NCI-H1105 (cell line): ENCODE measurements at regions not wholly inside any gene's neighbourhood (a gene's known extent, or its start where the extent isn't known, plus 50 kb on each side); places are given as distances from the start of the nearest gene placed in this dataset.
"Not testable (repeated sequence)": the region's sequence is repeated elsewhere in the genome, so short reads cannot be mapped to it uniquely, and the experiment has no call there.

Experiments used
- DNase-seq: peaks from one replicate; lab custom pipeline; 2025; lab: John Stamatoyannopoulos, UW

DNA sequence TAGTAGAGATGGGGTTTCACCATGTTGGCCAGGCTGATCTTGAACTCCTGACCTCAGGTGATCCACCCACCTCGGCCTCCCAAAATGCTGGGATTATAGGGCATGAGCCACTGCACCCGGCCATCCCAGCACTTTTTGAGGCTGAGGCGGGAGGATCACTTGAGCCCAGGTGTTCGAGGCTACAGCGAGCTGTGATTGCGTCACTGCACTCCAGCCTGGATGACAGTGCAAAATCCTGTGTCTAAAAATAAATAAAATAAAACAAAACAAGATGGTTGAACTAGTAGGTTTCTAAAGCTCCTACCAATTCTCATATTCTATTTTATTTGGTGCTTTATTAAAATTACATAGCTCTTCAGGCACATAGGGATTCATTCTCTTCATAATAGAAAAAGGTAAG, 890.3 kb upstream of the AUTS2 start:
- DNase-seq, result no peak

DNA sequence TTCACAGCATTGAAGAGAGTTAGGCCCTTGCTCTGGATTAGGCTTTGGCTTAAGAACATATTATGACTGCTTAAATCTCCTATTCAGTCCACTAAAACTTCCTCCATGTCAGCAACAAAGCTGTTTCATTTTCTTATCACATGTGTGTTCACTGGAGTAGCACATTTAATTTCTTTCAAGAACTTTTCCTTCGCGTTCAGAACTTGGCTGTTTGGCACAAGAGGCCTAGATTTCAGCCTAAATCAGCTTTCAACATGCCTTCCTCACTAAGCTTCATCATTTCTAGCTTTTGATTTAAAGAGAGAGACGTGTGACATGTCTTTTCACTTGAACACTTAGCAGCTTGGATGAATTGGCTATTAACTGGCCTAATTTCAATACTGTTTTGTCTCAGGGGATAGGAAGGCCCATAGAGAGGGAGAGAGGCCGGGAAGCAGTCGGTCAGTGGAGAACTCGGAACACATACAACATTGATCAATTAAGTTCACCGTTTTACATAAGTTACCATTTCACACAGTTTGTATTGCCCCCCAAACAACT, 885.2 kb upstream of the AUTS2 start:
- DNase-seq, result no peak

DNA sequence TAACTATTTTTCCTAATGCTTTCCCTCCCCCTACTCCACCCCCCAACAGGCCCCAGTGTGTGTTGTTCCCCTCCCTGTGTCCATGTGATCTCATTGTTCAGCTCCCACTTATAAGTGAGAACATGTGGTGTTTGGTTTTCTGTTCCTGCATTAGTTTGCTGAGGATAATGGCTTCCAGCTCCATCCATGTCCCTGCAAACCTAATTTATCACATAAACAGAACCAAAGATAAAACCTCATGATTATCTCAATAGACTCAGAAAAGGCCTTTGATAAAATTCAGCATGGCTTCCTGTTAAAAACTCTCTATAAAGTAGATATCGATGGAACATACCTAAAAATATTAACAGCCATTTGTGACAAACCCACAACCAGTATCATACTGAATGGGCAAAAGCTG, 884.1 kb upstream of the AUTS2 start:
- DNase-seq, result not testable (repeated sequence)

DNA sequence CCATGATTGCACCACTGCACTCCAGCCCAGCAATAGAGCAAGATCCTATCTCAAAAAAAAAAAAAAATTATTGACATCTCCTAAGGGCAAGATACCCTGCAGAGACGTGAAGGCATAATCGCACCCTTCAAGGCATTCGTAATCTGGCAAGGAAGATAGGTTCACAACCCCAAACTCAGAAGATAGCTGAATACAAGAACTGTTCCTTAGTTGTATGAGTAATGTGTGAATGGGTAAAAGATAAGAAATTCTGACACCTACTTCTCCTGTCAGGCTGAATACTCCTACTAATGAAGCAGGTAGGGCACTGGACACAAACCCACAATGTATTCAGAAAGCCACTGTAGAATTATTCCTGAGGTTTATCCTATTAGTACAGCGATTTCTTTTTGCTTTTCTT, 882.4 kb upstream of the AUTS2 start:
- no peak for DNase-seq

DNA sequence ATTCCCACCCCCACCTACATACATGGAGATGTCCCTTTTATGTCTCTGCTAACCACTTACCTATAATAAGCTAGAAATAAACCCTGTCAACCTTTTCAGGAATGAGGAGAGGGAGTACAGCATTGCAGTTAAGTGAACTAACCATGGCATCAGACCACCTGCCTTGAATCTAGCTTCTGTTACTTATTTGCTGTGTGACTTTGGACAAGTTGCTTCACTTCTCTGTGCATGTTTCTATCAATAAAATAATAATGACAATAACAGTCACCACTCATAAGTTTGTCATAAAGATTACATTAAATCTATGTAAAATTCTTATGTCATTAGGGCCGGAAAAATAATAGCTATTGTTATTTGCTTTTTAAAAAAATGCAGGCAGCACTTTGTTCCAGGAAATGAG, 881.1 kb upstream of the AUTS2 start:
- no peak for DNase-seq

DNA sequence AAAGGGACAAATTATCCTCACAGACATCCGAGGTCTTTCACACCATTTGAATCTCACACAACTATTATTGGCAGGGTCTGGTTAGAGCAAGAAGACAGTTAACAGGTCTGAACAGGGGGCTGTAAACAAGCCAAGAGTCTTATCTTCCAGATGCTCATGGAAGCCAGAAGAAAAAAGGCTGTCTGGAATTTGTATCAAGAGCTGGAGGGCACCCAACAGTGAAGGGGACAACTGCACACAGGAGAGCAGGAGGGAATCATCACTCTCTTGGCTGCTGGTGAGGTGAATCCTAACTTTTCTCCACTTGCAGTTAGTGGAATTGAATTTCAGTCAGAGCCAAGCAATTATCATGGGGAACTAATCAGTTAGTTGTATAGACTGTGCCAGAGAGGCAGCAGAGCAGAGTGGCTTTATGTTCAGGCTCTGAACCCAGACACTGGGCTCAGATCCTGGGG, 880.2 kb upstream of the AUTS2 start:
- DNase-seq, result peak; percentile 19

DNA sequence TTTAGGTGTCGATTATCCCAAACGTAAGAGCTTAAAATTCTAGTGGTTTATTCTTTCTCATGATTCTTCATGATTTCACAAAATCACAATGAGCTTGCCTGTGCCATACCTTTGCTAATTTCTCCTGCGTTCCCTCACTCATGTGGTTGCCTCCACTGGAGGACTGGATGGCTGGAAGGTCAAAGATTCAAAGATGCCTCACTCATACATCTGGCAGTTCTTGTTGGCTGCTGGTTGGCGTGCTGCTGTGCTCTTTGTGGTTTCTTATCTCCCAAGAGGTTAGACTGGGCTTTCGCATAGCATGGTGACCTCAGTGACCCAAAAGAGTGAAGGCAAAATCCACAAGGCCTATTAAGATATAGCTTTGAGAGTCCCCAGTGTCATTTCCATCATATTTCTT, 877.6 kb upstream of the AUTS2 start:
- no peak for DNase-seq

DNA sequence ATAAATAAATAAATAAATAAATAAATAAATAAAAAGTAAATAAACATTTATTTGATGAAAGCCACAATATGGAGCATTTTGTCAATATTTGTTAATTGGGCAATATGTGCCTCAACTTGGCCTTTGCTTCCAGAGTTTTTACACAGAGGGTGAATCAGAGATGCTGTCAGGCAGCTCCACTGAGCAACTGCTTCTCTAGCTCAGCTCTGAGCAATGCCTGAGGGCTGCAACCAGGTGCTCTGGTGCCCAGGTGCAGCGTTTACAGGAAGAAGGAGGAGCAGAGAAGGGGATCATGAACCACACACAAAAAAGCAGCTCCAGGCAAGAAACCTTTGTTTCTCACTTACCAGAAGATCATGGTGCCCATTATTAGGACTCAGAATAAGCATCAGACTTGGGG, 876.2 kb upstream of the AUTS2 start:
- peak; percentile 32 for DNase-seq

DNA sequence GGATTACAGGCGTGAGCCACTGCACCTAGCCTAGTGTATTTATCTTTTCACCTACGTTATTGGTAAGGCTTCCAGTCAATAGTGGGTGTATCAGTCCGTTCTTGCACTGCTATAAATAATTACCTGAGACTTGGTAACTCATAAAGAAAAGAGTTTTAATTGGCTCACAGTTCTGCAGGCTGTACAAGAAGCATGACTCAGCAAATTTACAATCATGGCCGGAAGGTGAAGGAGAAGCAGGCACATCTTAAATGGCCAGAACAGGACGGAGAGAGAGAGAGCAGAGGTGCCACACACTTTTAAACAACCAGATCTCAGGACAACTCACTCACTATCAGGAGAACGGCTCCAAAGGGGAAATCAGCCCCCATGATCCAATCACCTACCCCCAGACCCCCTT, 873.3 kb upstream of the AUTS2 start:
- DNase-seq, result no peak

DNA sequence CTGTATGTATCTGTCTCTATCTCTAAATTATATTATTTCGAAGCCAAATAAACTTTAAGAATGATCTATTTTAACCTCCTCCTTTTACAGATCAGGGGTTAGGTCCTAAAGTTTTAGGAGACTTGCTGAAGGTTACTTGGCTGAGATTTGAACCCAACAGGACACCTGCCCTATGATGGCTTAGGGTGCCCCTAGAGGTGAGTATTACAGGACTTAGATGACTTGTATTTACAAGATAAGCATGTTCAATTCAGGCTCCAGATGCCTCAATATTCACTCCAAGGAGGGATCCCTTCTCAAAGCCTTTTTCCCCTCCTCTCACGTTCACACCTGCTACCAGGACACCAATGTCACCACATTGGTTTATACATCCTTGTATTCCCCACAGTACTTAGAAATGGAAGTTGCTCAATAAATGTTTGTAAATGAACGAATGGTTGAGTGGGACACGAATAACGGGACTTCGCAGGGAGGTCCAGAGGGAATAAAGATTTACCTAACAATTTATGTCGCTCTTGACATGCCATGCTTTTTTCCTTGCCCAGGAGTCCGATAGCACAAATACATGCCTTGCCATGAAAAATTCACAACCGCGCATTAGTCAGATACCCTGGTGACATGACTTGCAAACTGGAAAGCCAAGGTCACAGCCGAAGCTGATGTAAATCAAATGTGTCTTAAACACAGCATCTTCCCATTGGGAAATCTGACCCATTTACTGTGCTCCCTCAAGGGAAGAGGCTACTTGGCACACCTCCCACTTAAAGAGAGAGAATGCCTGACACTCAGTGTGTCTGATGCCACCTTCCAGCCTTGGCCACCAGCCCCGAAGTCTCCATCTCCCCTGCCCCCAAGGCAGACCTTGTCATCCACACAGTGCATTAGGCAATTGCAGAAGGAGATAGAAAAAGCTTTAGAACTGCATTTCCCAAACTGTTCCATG, 872.2 kb upstream of the AUTS2 start:
- DNase-seq, result no peak

DNA sequence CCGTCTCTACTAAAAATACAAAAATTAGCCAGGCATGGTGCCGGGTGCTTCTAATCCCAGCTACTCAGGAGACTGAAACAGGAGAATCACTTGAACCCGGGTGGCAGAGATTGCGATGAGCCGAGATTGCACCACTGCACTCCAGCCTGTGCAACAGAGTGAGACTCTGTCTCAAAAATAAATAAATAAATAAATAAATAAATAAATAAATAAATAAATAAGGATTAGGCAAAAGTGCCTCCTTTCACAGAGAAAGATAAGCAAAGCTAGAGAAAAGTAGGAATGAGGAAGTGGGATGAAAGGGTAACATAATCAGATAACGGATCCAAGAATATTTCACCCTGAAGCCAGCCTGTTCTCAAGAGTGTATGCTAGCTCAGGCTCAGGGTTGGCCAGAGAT, 869.6 kb upstream of the AUTS2 start:
- DNase-seq, result not testable (repeated sequence)

DNA sequence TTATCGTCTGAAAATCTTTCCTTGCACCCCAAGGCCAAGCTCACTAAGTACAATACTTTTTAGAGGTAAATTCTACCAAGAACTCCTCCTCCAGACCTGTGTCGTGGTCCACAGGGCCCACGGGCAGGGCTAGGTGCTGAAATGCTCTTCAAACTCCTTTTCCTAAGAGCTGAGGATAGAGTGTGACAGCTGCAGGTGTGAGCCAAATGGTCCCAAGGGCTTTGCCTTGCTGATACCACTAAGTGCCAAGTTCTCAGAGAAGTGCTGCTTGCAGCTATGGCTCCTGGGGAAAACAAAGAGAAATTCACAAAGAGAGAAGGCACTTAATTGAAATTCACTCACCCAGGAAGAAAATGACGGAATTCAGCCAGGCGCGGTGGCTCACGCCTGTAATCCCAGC, 868.9 kb upstream of the AUTS2 start:
- DNase-seq, result peak; percentile 15

DNA sequence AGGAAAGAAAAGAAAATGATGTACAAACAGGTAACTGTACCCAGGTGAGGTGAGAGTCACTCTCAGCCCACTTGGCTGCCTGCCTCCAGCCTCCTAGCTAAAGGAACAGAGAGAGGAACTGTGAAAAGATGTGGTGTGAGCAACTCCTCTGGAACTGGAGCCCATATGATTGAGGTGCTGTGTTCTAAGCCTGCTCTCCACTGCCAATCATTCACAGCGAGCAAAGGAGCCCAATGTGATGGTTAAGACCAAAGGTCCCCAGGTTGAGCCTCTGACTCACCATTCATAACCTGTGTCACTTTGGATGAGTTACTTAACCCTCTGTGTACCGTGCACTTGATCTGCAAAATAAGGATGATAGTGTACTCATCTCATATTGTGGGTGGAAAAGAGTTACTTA, 868.1 kb upstream of the AUTS2 start:
- peak; percentile 35 for DNase-seq

DNA sequence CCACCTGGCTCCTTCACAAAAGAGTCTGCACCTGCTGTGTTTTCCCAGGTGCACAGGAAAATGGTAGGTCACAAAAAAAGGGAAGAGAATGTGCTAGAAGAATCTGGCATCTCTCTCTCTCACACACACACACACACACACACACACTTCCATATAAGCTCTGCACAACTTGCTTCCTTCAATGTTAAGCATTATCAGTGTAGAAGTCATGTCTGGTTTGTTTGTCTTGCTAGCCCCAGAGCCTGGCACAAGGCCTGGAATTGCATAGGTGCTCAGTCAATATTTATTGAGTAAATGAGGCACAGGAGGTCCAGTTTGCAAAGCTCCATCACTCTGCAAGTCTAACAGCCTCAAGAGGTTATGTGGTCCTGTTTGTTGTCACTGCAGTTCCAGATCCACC, 867.3 kb upstream of the AUTS2 start:
- peak; percentile 84 for DNase-seq

DNA sequence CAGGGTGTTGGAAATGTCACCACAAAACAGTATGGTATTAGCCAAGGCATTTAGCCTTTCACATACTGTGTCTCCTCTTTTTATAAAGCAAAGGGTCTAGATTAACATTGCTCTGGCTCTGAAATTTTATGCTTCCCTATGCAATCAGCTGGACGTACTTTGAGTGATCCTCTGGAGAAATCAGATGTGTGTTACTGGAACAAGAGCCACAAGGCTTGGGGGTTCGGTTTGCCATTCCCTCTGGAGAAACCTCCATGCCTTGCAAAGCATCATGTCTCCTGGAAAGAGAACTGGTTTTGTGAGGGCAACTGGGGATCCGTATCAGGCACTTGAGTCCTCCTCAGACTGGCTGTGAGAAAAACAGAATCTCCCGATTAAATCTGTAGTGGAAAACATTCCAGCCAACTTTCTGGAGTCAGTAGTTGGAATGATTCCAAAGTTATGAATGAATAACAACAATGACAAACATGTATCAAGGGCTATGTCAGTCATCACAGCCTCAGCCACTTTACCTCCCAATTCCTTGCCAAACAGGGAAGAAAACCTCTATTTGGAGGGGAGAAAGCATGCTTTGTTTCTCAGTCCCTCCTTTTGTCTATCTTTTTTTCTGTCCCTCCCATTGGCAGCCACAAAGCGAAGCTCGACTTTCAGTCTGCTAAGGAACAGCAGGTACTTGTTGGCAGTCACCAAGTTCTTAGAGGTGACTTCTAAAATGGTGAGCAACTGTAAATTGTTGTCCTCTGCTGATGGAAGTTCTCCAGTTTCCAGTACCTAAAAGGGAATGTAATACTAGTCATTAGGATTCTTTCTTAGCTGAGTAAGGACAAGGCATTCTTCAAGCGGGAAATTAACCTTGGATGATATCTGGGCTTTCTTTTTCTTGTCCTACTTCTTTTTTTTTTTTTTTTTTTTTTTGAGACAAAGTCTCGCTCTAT, 864.8 kb upstream of the AUTS2 start:
- peak; percentile 65 for DNase-seq

DNA sequence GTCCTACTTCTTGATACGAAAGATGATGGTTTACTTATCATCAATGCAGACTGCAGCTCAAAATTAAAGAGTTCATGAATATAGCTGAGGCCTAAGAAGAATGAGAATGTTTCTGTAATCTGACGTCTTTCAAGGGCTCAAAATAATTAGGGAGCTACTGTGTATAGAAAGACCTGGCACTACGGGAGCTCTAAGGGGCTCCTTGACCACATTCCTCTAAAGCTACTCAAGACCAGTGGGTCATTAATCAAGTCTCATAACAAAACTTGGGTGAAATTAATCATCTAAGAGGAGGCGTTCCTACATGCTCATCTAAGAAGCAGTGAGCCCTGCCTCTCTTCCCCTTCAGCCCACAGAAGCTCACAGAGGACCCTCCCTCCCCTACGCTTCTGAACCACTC, 863.8 kb upstream of the AUTS2 start:
- no peak for DNase-seq

DNA sequence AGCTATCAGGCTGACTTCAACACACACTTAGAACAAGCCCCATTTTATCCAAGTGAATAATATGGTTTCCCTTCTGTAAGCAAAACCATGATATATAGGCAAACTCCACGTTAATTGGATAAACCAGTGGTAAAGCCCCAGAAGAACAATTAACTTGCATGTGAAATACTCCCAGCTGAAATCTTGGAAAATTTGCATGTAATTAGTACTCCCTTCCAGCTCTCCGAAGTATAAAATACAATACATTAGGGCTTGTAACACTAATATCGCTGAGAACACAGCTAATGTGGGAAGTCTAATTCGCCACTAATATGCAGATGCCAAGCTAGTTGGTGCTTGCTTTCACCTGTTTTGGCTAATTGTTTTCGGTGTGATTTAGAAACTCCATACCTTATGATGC, 859.0 kb upstream of the AUTS2 start:
- no peak for DNase-seq

DNA sequence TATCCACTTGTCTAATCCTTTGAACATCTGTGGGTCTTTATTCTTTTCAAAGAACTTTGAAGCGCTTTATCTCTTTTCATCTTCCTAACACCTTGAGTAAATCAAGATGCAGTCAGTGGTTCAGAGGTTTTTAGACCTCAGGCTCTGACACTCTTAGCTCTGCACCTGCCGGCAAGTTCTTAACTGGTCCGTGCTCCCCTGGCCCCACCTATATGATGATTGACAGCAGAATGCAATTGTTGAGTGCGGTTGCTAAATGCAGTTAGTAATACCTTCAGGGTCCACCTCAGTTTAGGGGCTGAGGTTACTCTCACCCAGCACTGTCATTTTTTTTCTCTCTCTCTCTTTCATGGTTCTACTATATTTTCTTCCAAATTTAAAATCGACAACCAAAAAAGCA, 854.2 kb upstream of the AUTS2 start:
- no peak for DNase-seq

DNA sequence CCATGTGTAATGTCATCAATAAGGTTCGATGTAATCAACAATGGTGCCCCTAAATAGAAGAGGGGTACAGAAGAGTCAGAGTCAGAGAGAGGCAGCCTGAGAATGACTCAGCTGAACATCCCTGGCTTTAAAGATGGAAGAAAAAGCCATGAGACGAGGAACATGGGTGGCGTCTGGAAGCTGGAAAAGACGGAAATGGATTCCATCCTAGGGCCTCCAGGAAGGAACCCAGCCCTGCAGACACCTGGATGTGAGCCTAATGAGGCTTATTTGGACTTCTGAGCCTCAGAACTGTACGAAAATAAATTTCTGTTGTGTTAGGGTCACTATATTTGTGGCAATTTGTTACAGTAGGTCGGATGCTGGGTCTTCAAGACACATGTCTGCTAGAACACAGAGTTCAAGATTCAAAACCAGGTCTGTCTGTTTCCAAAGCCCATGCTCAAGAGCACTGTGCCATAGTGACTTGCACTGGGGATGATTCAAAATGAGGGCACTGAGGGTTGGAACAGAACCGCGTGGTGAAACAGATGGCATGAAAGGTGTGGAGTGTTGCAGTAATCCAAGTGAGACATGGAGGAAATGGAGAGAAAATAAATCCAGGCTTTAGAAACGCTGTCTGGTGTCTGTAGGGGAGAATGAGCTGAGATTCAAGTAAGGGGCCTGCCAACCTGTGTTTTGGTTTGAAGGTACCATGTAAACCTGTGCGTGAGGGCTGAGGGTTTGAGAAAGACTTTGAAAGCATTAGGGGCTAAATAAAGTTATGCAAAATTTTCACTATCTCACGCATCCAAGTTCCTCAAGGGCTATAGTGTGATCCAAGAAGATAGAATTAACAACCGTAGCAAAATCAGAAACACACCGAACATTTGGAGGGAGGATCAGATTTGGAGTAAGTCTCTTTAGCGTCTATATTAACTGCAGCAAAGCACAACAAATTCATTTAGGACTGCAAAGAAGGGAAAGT, 849.1 kb upstream of the AUTS2 start:
- DNase-seq, result no peak

DNA sequence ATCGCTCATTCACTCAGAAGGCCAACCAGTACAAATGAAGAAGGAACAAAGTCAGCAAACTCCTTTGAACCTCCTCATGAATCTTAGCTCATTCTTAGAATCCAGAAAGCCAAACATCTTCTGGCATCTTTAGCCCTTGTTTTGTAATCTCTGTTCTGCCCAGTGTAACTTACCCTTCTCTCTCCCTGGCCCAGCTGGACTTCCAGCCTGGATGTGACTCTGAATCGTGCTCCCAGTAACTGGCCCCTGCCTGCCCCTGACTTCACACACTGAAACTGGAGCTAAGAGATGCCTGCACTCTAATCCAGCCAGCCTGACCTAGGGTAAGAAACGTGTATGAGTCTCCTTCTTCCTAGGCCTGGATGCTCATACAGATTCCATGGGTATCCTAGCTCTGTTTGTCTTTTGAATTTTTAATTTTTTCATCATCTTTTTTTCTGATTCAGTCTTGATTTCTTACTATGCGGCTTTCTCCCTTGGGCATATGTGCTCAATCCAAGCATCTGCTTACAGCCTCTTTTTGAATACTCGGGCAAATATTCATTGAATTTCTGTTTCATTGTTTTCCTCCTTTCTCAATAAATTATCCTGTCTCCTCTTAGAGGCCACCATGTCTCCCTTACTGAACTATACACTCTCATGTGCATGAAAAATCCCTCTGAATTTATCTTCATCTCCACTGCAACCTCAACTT, 845.6 kb upstream of the AUTS2 start:
- DNase-seq, result no peak

DNA sequence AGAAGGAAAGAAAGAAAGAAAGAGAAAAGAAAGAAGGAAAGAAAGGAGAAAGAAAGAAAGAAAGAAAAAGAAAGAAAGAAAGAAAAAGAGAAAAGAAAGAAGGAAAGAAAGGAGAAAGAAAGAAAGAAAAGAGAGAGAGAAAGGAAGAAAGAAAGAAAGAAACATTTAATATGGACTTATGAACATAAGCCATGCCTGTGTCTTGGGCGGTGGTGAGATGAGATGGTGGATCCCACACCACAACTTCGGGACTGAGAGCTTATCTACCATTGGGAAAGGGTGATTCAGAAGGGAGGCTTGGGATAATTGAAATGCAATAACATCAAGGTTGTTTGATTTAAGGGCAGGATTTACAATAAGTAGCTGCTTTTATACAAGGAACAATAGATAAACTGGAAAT, 843.9 kb upstream of the AUTS2 start:
- DNase-seq, result no peak
